Calu3 (cell line): ENCODE measurements at regions not wholly inside any gene's neighbourhood (a gene's known extent, or its start where the extent isn't known, plus 50 kb on each side); places are given as distances from the start of the nearest gene placed in this dataset.

Experiments
- BruUV-seq: library from RNA; stranded (reverse); fragments of 400-500 nt; replicated peaks from 2 replicates; lab custom pipeline; 2021; lab: Mats Ljungman, UMichigan
- CTCF ChIA-PET: fragments of 300-600 bp; sonication (Branson Sonifier 250); formaldehyde crosslinking; loops from one replicate; lab custom pipeline; 2022; ENCODE audit warnings: antibody characterized with exemption; lab: Charles Lee
- DNase-seq: peaks from one replicate; pipeline ENCODE4 v3.0.0; 2022
- H3K27ac Mint-ChIP-seq: one replicate; pipeline ENCODE4 v1.8.0; 2022; ENCODE audit warnings: mixed read lengths; ENCODE audit not compliant: unreplicated experiment
- H3K27me3 Mint-ChIP-seq: one replicate; pipeline ENCODE4 v1.8.0; 2022; ENCODE audit warnings: mixed read lengths; ENCODE audit not compliant: unreplicated experiment
- H3K36me3 Mint-ChIP-seq: one replicate; pipeline ENCODE4 v1.8.0; 2022; ENCODE audit warnings: mild to moderate bottlenecking, moderate library complexity, mixed read lengths; ENCODE audit not compliant: insufficient read depth, unreplicated experiment
- H3K4me1 Mint-ChIP-seq: one replicate; pipeline ENCODE4 v1.8.0; 2022; ENCODE audit warnings: mild to moderate bottlenecking, low read depth, mixed read lengths; ENCODE audit not compliant: unreplicated experiment
- H3K4me3 Mint-ChIP-seq: one replicate; pipeline ENCODE4 v1.8.0; 2022; ENCODE audit warnings: mild to moderate bottlenecking, low read depth, moderate library complexity, mixed read lengths; ENCODE audit not compliant: unreplicated experiment
- H3K9me3 Mint-ChIP-seq: one replicate; pipeline ENCODE4 v1.8.0; 2022; ENCODE audit warnings: low read depth, mixed read lengths; ENCODE audit not compliant: unreplicated experiment
- CTCF ChIP-seq: fragments of 200-600 bp; IDR thresholded peaks from one replicate; pipeline ENCODE4 v1.8.0; 2022; ENCODE audit warnings: antibody characterized with exemption; ENCODE audit not compliant: unreplicated experiment
- intact Hi-C: fragments of 100-400 bp; cut with micrococcal nuclease; formaldehyde crosslinking; loops from one replicate; pipeline ENCODE4 v1.10.0; 2022; ENCODE audit not compliant: unreplicated experiment

GRCh38 chr2:82137441-82137840 lies 1832.9 kb upstream of the LRRTM1 start:
- Mint-ChIP-seq H3K36me3 (peaks cover 16% of the 10 kb centered on the region), H3K4me1 (peaks cover 18% of the 10 kb centered on the region), H3K27me3 (no peaks in the 10 kb centered on the region)

GRCh38 chr2:82128051-82128450 lies 1823.5 kb upstream of the LRRTM1 start:
- DNase-seq = no peak
- CTCF ChIA-PET = no interaction called here
- BruUV-seq = no TSS peak
- H3K27me3 Mint-ChIP-seq = no peaks in the 10 kb centered on the region
- H3K4me3 Mint-ChIP-seq = no peak overlapping the region
- no peak overlapping the region for H3K27ac Mint-ChIP-seq
- H3K9me3 Mint-ChIP-seq = peaks cover 5% of the 10 kb centered on the region
- no peaks in the 10 kb centered on the region for H3K36me3 Mint-ChIP-seq
- intact Hi-C loops = no loop called here
- peaks cover 8% of the 10 kb centered on the region for H3K4me1 Mint-ChIP-seq
- no peak for TF ChIP-seq CTCF

More at GRCh38 chr2:82137441-82137840, 1832.9 kb upstream of the LRRTM1 start:
- CTCF ChIA-PET = no interaction called here
- BruUV-seq = no TSS peak
- H3K27ac Mint-ChIP-seq = no peak overlapping the region
- no peak for TF ChIP-seq CTCF
- DNase-seq = no peak
- peaks cover 6% of the 10 kb centered on the region for H3K9me3 Mint-ChIP-seq
- H3K4me3 Mint-ChIP-seq = no peak overlapping the region
- intact Hi-C loops = no loop called here

- Mint-ChIP-seq H3K36me3 (no peaks in the 10 kb centered on the region), H3K4me3 (no peak overlapping the region), H3K27me3 (no peaks in the 10 kb centered on the region), H3K27ac (no peak overlapping the region), H3K4me1 (peaks cover 32% of the 10 kb centered on the region), H3K9me3 (peaks cover 5% of the 10 kb centered on the region)
- no TSS peak for BruUV-seq
- DNase-seq = no peak
- CTCF ChIA-PET = no interaction called here
- no peak for TF ChIP-seq CTCF
- intact Hi-C loops = no loop called here
Measured at GRCh38 chr2:82124629-82125028, 1820.1 kb upstream of the LRRTM1 start.

GRCh38 chr2:82120654-82121053 lies 1816.1 kb upstream of the LRRTM1 start:
- intact Hi-C loops = no loop called here
- H3K4me1 Mint-ChIP-seq = peaks cover 32% of the 10 kb centered on the region
- BruUV-seq = no TSS peak
- TF ChIP-seq CTCF = no peak
- no peak overlapping the region for H3K4me3 Mint-ChIP-seq
- H3K27ac Mint-ChIP-seq = no peak overlapping the region
- H3K36me3 Mint-ChIP-seq = no peaks in the 10 kb centered on the region
- peaks cover 5% of the 10 kb centered on the region for H3K9me3 Mint-ChIP-seq
- no peak for DNase-seq
- H3K27me3 Mint-ChIP-seq = no peaks in the 10 kb centered on the region
- CTCF ChIA-PET = no interaction called here

- intact Hi-C loops = no loop called here
- CTCF ChIA-PET = no interaction called here
- peaks cover 32% of the 10 kb centered on the region for H3K4me1 Mint-ChIP-seq
- no peak for TF ChIP-seq CTCF
- no peak overlapping the region for H3K27ac Mint-ChIP-seq
- peaks cover 5% of the 10 kb centered on the region for H3K9me3 Mint-ChIP-seq
- DNase-seq = no peak
- no peaks in the 10 kb centered on the region for H3K27me3 Mint-ChIP-seq
- no TSS peak for BruUV-seq
- no peak overlapping the region for H3K4me3 Mint-ChIP-seq
- H3K36me3 Mint-ChIP-seq = no peaks in the 10 kb centered on the region
Measured at GRCh38 chr2:82120115-82120514, 1815.6 kb upstream of the LRRTM1 start.
